T-helper 22 cell (primary cell): ENCODE measurements at regions not wholly inside any gene's neighbourhood (a gene's known extent, or its start where the extent isn't known, plus 50 kb on each side); places are given as distances from the start of the nearest gene placed in this dataset.

Source experiments
- DNase-seq: peaks from one replicate; pipeline ENCODE4 v3.0.0-alpha.2; 2020; ENCODE audit warnings: low read depth

DNA sequence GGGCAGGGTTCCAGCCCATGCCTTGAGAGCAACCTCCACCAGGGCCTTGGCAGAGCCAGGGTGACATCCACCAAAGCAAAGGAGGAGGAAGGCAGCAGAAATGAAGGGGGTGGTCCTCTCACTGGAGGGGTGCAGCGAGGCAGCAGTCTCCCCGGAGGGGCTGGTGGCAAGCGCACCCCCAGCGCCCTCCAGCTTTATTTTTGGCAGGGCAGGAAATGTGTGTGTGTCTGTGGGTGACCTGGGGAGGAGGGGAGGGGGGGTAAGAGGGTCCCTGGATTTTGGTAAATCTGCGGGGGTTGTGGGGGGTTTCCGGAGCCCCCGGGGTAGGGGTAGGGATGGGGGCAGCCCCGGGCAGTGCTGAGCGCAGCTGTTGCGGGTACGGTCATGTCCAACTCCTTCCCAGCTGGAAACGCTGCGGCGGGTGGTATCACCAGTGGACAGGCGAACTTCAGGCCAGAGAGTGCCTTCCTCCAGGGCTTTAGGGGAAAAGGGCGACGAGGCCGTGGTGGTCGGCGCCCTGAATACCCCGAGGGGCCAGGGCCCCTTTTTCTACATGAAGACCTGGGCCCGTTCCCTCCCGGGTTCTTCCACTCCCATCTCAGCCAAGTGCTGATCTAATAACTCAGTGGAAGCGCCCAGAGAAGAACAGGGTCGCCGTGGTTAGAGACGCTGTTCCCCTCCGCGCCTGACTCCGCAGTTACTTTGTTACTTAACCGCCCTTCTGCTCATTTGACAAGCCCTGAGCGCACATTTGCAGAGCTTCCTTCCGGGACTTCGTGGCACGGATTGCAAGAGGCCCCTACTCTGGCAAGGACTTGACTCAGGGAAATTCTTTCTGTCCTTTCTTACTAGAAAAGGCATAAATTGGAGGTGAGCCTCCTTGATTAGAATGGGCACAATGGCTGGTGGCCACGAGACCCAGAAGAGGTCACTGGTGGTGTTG, 55.2 kb downstream of the FOS start:
- DNase-seq: peak; percentile 55

DNA sequence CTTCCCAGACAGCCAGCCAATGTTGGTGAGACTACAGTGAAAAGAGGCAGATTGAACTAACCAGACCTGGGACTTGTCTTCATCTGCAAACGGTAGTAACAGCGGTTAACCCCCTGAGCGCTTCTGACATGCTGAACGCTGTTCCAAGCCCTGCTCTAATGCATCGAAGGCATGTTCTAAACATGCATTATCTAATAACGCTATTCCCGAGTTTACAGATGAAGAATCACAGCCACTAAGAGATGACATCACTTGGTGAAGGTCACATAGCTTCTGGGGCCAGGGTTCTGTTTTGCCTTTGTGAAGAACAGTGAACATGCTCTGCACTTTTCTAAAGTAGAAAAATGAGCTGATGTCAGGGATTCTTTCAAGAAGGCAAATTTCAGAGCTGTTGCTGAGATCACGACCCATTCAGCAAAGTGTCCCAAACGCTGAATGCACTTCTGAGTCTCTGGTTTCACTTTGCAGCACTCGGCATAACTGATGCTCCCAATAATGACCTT, 56.0 kb downstream of the FOS start:
- no peak for DNase-seq

DNA sequence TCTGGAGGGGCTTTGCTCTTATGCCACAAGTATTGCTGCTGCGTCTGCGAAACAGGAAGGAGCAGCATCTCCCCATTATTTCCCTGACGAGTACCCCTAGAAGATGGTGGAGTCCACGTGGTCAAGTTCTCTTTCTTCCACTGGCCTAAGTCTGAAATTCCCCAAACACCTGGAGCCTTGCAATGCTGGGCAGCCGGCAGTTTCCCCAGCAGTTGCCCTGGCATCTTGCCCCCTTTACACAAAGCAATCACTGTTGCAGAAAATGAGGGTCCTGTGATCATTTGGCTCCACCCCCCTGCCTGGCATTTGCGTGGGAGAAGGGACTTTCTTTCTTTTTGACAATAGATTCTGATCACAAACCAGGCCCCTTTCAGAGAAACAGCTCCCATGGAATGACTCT, 56.9 kb downstream of the FOS start:
- DNase-seq: no peak

DNA sequence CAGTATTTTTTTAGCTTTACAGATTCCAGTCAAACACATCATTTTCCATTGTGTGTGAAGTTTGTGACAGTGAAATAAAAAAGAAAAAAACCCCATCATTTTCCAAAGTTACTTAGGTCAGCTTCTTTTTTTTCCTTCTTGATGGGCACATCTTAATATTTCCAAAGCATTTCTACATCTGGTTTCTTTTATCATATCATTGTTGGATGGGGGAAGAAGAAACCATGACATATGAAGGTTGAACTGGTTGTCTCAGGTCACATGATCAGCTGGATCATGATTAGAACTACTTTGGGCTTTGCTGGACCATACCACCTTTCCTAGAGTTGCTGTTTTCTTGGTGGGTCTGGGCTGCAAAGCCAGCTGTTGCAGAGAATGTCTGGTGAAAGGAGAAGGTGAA, 59.8 kb downstream of the FOS start:
- DNase-seq: no peak

DNA sequence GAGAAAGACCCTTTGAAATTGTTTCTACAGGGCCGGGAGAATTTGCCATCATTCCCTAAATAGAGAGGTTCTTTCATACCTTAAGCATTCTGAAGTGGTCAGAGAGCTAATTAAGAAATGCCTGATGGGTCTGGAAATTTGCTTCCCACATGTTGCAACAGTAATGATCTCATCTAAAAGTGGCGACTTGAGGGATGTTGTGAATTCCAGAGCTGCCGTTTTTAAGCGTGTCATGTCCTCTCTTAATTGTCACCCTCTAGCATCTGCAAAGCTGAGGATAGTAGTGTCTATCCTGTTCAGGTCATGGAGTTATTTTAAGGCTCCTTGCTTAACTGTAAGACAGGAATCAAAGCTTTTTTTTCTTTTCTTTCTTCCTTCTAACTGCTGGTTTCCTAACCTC, 60.4 kb downstream of the FOS start:
- no peak for DNase-seq

DNA sequence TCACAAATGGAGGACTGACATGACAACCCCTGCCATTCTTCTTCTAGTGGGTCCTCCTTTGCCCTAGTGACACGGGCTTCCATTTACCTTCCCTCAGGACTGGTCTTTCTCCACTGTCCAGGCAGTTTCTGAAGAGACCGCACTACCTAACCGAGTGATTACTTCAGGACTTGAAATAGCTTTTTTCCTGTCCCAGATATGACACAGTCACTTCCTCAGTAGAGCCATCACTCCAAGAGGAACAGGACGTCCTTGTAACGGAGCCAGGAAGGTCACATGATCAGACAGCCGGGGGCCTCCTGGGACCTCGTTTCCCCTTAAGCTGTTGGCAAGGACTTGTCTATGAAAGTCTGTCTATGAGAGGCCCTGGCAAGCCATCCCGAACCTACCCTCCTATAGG, 62.3 kb downstream of the FOS start:
- no peak for DNase-seq

DNA sequence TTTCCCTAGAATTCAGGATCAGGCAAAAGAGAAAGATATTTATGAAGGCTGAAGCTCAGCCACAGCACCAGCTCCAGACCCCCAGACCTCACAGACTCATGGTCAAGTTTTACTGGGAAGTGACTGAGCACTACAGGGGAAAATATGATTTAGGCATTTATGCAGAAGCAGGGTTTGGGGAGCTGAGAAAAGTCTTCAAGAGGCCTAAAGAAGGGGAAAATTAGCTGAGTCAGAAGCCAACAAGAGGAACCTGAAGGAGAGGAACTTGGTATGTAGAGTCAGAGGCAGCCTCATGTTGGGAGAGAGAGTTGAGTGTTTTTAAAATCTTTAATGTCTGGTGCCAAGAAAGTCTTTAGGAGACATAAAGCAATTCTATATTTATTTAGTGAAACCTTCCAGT, 63.0 kb downstream of the FOS start:
- no peak for DNase-seq

DNA sequence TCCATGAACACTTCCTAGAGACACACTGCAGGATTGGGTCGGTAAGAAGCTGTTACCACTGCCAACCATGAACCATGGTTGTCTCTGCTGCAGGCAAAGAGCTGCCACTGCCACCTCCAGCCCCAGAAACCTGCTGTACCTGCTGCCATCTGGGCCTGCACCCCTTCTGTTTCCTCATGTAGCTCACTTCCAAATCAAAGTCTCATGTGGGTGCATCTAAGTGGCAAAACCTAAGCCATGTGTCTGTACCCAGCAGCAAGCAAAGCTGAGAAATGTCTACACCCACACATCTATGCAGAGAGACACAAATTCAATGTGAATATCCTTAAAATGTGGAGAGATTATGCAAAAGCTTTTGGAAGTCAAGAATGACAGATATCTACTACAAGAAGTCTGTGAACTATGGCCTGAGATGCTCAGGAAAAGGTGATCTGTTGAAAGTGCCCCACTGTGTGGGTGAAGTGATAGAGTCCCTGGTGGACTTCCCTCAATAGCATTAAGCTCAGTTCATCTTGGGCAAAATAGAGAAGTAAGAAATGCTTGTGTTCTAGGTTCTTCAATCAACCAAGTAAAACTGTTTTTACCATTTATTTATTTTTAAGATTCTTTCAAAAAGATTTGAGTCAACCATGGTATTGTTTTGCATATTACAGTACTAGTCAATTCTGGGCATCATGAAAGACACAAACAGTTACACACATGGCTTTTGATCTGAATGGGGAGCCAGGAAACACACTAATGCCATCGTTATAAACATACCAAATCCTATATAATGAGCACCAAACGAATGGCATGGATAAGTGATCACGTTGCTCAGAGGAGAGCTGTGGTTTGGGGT, 64.4 kb downstream of the FOS start:
- no peak for DNase-seq

DNA sequence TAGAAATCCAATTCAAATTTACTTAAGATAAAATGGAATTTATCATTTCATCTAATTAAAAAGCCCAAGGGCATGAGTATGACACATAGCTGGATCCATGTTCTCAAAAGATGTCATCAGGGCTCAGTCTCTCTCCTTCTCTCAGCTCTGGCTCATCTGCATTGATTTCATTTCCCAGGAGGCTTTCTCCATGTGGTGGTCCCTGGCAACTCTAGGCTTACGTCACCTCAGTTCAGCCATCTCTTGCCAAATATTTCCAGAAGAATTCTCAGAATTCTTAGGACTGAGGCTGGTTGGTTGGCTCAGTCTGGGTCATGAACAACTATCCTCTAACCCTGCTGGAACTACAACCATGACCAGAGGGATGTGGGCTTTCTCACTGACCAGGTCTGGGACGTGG, 65.3 kb downstream of the FOS start:
- no peak for DNase-seq

DNA sequence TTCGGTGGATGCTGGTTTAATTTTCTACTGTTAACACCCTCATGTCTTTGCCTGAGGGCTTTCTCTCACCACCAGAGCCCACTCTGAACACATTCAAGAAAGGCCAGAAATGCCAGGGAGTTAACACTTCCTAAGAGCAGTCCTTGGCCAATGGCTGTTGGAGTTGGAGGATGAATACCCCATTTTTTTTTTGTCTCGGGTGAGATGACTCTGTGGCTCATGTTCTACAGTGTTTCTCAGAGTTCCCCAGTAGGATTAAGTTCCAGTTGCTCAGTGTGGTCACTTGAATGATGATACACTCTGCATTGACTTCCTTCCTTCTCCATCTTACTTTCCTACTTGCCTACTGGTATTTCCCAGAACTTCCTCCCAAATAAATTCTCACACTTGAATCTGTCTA, 65.8 kb downstream of the FOS start:
- DNase-seq: no peak

DNA sequence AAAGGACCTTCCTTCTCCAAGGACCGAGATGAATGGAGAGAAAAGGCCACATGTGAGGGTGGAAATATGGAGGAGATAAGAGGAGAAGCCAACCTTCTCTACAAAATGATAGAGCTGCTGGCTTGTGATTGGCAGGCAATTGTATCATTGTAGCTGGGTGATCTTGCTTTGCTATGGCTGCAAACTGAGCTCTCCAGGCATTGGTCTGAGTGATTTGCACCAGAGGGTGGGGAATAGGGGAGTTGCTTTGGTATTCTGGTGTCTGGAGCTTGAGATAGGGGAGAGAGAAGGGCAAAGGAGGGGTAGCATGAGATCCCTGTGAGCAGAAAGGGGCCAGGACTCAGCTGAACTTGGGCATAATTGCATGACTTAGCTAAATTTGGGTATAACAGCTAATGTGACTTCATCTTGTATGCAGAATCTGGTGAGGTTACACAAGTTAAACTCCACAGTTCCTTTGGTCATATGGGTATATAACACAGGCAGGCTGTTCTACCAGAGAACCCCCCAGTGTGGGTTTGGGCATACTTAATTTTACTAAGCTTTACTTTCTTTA, 72.0 kb downstream of the FOS start:
- DNase-seq: no peak

DNA sequence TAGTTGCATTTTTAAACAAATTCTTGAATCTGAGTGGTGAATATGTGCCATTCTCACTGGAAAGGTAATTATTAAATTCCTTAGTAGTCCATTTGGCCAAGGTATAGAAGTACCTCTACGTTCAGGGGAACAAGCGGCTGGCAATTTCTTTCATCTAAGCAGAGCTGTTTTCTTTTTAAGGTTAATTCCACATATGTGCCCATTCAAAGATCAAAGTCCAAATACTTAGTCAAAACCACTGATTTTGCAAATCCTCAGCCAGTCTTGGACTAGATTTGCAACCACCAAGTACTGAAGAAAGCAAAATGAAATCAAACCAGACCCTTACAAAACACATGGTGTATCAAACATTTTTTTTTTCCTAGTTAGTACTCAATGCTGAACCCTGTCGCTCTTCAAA, 68.7 kb upstream of the JDP2 start:
- no peak for DNase-seq

DNA sequence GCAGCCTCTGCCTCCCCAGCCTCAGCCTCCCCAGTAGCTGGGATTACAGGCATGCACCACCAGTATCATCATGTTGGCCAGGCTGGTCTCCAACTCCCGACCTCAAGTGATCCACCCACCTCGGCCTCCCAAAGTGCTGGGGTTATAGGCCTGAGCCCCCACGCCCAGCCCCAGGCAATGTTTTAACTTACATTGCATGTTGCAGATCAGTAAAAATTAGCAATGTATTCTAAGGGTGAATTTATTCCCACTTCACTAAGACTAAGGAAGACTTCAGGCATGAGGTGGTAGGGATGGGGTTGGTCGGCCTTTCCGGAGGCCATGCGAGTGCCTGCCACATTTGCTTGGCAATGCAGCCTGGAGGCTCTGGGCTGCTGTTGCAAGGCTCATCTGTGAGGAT, 66.8 kb upstream of the JDP2 start:
- DNase-seq: no peak

DNA sequence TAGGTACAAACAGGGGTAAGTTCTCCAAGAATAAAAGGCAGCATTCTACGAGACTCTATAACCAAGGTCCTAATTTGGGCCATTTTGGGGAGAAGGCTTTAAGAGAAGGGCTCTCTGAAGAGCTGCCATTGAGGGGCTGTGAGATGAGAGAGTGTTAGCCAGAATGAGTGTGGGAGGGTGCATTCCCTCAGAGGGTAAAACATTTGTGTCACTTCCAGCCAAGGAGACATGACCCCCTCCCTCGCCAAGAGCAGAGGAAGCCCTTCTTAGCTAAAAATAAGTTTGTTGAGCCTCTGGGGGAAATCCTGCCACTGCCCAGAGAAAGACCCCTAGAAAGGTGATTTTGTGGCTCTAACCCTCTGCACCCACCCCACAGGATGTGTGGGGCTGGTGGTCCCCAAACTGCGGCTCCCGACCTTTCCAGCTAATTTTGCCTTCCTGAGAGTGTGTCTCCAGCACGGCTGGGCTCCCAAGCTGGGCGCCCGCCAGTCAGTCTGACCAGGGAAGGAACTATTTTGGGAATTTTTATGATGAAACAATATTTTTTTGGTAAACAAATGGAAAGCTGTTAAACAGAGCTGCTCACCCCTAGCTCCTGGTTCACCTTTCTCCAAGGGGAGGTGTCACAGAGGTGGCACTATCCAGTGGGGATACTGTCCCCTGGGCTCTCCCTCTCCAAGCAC, 65.9 kb upstream of the JDP2 start:
- no peak for DNase-seq

DNA sequence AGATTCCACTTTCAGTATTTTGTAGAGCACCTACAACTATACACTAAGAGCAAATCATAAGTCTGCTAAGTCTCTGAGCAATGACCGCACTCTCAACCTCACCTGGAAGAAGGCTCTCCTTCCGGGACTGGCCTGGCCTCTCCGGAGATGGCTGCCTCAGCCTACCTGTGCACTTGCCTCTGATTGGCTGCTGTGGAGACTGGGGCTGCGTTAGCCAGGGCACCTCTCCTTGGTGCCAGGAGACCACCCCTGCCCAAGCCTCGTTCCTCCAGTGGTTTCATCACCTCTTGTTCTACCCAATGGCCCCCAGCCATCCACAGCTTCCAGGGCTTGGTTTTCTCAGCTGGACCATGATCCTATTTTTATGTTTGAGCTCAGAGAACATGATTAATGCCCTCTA, 64.7 kb upstream of the JDP2 start:
- no peak for DNase-seq

DNA sequence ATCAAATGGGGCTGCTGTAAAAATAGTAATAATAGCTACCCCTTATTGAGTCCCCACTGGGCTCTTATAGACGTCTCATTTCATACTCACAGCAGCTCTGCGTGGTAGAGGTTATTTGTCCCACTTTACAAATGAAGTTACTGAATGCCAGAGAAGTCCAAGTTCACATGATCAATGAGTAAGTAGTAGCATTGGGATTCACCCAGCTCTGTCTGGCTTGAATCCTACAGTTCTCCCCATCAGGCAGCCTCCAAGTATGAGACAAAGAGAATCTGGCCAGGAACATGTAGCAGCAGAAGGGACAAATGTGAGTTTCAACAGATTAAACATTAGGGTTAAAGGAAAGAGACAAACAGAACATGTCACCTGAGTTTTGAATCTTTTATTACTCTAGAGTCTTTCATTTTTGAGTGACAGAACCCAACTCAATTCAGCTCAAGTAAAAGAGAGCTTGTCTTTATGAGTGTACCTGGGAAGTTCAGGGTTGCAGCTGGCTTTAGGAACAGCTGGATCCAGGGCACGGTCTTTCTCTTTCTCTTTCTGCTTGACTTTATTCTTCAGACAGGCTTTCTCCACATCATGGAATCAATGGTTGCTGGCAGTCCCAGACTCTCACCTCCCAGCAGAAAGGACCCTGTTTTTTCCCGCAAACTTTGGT, 64.1 kb upstream of the JDP2 start:
- no peak for DNase-seq

DNA sequence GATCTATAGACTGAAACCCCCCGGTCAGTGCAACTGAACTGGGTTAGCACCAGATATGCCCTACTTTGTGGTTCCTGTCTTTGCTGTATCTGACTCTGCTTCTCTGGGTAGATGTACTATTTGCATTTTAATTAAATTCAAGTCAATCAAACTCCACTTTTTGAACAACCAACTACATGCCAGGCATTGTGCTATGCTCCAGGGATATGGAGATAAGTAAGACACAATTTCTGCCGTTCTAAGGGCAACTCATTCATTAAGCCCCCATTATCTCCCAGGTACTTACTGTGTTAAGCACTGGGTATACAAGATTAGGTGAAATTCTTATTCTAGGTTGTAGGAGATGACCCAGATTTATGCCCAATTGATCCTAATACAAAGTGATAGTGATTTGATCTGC, 62.7 kb upstream of the JDP2 start:
- no peak for DNase-seq

DNA sequence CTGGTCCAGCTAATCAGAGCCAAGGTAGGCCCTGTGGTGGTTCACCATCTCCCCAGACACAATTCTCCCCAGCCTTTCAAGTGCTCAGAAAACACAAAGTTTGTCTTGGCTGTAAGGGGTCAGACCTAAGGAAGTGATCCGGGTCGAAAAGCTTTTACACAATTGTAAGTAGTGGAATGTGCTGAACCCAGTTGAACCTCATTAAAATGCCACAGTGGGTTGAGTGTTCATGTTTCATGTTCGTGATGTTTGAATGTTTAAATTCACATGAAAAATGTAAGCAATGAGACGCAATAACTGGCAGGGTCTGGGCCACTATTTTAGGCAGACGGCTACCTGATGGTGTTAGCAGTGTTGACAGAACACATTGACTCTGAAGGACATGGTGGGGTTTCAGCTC, 60.9 kb upstream of the JDP2 start:
- no peak for DNase-seq

DNA sequence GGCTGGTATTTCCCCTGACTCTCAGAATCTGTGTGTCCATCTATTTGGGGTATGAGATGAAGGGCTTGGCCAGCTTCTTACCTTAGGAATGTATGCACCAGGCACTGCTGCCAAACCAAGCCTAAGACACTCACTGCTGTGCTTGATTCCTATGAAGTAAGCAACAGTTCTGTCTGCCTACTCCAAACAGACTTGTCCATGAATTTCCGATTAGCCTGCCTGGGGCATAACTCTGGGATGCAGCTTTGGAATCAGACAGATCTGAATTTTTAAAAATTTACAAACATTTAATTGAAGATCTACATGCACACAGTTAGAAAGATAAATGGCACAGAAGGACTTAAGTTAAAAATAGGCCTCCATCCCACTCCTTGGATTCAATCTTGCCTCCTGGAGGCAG, 59.5 kb upstream of the JDP2 start:
- no peak for DNase-seq

DNA sequence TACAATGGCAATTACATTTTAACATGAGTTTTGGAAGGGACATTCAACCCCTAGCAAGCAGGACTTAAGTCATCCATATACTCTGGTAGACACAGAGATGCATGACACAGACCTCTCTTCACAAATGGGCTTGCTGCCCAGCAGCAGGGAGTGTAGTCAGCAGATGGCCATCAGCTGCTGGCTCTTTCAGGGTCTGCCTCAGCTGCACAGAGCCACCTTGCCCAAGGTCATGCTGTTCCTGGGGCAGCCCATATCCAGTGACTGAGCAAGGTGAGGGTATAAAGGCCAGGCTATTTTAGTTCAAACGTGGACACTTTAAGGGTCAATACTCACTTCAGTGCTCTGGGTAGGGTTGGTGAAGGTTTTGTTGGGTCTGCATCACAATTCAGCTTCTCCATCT, 58.3 kb upstream of the JDP2 start:
- no peak for DNase-seq

DNA sequence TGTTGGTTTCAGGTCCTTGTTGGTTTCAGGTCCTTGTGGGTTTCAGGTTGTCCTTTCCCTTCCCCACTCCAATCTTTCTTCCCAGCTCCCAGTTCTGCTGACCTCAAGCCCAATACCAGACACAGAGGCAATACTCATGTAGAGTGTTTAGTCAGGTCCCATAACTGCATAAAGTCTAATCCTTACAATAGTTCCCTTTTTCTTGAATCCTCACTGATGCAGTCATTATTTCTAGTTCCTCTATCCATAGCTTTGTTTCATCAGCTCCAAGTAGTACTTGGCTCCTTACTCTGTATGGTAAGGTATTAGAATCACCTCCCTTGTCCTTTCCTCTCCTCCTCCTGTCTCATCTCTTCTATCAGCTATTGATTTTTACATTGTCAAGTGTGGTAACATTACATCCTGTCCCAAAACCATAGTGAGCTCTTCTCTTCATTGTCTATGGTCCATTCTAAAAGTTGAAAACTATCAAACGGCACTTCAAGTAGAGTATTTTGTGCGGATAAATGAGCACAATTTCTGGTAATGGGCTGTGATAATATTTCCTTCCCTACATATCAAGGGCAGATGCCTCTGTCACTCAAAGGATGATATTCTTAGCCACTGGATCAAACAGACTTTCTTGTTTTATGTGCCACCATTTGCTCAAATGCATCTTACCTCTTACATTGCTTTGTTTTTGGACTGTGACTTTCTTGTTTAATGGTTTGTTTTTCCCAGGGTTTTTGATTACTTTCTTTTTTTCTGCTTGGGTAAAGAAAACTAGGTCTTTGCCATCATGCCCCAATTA, 57.2 kb upstream of the JDP2 start:
- DNase-seq: no peak
